ENCODE measurements at regions not wholly inside any gene's neighbourhood (a gene's known extent, or its start where the extent isn't known, plus 50 kb on each side); places are given as distances from the start of the nearest gene placed in this dataset.
"Not testable (repeated sequence)": the region's sequence is repeated elsewhere in the genome, so short reads cannot be mapped to it uniquely, and the experiment has no call there.

- no peak for DNase-seq (ENCODE audit: low read depth in 2 of 3, low spot score in 1 of 3)
Measured at GRCh38 chr20:1827510-1827973, 67.7 kb upstream of the SIRPA start.

- no peak for DNase-seq (ENCODE audit: low read depth in 2 of 3, low spot score in 1 of 3)
Measured at GRCh38 chr20:1825938-1826445, 69.2 kb upstream of the SIRPA start.

GRCh38 chr20:1825507-1825906, 69.7 kb upstream of the SIRPA start:
- no peak for DNase-seq (ENCODE audit: low read depth in 2 of 3, low spot score in 1 of 3)

GRCh38 chr20:1824834-1825233, 70.4 kb upstream of the SIRPA start:
- no peak for DNase-seq (ENCODE audit: low read depth in 2 of 3, low spot score in 1 of 3)

- no peak for DNase-seq (ENCODE audit: low read depth in 2 of 3, low spot score in 1 of 3)
Measured at GRCh38 chr20:1824181-1824580, 71.0 kb upstream of the SIRPA start.

- no peak for DNase-seq (ENCODE audit: low read depth in 2 of 3, low spot score in 1 of 3)
Measured at GRCh38 chr20:1823450-1823844, 71.8 kb upstream of the SIRPA start.

- no peak for DNase-seq (ENCODE audit: low read depth in 2 of 3, low spot score in 1 of 3)
Measured at GRCh38 chr20:1822564-1823449, 72.4 kb upstream of the SIRPA start.

GRCh38 chr20:1820138-1821079, 74.8 kb upstream of the SIRPA start:
- no peak for DNase-seq (ENCODE audit: low read depth in 2 of 3, low spot score in 1 of 3)

GRCh38 chr20:1819311-1820137, 75.7 kb upstream of the SIRPA start:
- no peak for DNase-seq (ENCODE audit: low read depth in 2 of 3, low spot score in 1 of 3)

GRCh38 chr20:1818895-1819294, 76.3 kb upstream of the SIRPA start:
- DNase-seq (ENCODE audit: low read depth in 2 of 3, low spot score in 1 of 3) = no peak

- no peak for DNase-seq (ENCODE audit: low read depth in 2 of 3, low spot score in 1 of 3)
Measured at GRCh38 chr20:1818247-1818840, 76.9 kb upstream of the SIRPA start.

GRCh38 chr20:1817577-1818211, 77.5 kb upstream of the SIRPA start:
- no peak for DNase-seq (ENCODE audit: low read depth in 2 of 3, low spot score in 1 of 3)

- DNase-seq (ENCODE audit: low read depth in 2 of 3, low spot score in 1 of 3) = no peak
Measured at GRCh38 chr20:1816384-1817381, 78.5 kb upstream of the SIRPA start.

GRCh38 chr20:1815502-1816085, 79.6 kb upstream of the SIRPA start:
- no peak for DNase-seq (ENCODE audit: low read depth in 2 of 3, low spot score in 1 of 3)

- DNase-seq (ENCODE audit: low read depth in 2 of 3, low spot score in 1 of 3) = not testable (repeated sequence)
Measured at GRCh38 chr20:1814861-1815260, 80.3 kb upstream of the SIRPA start.

- no peak for DNase-seq (ENCODE audit: low read depth in 2 of 3, low spot score in 1 of 3)
Measured at GRCh38 chr20:1813674-1814635, 81.3 kb upstream of the SIRPA start.

GRCh38 chr20:1813101-1813529, 82.1 kb upstream of the SIRPA start:
- no peak for DNase-seq (ENCODE audit: low read depth in 2 of 3, low spot score in 1 of 3)
